ENCODE measurements at regions not wholly inside any gene's neighbourhood (a gene's known extent, or its start where the extent isn't known, plus 50 kb on each side); places are given as distances from the start of the nearest gene placed in this dataset.
"Not testable (repeated sequence)": the region's sequence is repeated elsewhere in the genome, so short reads cannot be mapped to it uniquely, and the experiment has no call there.

DNA sequence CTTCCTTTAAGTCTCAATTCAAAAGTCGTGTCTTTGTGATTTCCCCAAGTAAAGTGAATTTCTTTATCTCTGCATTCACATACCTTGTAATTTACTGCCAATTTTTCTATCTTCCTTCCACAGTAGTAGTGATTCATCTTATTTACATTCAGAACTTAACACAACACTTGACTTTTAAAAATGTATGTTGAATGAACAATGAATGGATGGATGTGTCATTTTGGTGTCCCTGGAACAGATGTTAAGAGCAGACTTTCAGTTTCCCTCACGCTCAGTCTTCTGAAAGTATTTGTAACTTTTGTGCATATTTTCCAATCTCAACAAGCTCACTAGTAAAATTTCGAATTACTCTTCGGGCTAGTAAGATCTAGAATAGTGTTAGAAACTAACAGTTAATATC lies 352.0 kb downstream of the HHIPL2 start:
- Mint-ChIP-seq H3K27ac (no peak overlapping the region), H3K4me3 (no peak overlapping the region), H3K36me3 (ENCODE audit: low read depth) (no peaks in the 10 kb centered on the region), H3K9me3 (peaks cover 6% of the 10 kb centered on the region), H3K27me3 (no peaks in the 10 kb centered on the region), H3K4me1 (no peaks in the 10 kb centered on the region)
- ATAC-seq (no peak), DNase-seq (no peak)

DNA sequence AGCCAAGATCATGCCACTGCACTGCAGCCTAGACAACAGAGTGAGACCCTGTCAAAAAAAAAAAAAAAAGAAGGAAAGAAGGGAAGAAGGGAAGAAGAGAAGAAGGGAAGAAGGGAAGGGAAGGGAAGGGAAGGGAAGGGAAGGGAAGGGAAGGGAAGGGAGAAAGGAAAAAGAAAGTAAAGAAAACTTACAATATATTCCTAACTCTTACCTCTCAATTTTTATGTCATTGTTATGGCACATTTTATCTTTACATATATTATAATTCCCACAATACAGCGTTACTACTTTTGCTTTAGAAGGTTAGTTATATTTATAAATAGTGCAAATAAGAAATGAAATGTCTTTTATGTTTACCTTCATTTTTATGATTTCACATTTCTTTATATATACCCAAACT lies 358.7 kb downstream of the HHIPL2 start:
- Mint-ChIP-seq H3K4me1 (no peaks in the 10 kb centered on the region), H3K36me3 (ENCODE audit: low read depth) (no peaks in the 10 kb centered on the region)

DNA sequence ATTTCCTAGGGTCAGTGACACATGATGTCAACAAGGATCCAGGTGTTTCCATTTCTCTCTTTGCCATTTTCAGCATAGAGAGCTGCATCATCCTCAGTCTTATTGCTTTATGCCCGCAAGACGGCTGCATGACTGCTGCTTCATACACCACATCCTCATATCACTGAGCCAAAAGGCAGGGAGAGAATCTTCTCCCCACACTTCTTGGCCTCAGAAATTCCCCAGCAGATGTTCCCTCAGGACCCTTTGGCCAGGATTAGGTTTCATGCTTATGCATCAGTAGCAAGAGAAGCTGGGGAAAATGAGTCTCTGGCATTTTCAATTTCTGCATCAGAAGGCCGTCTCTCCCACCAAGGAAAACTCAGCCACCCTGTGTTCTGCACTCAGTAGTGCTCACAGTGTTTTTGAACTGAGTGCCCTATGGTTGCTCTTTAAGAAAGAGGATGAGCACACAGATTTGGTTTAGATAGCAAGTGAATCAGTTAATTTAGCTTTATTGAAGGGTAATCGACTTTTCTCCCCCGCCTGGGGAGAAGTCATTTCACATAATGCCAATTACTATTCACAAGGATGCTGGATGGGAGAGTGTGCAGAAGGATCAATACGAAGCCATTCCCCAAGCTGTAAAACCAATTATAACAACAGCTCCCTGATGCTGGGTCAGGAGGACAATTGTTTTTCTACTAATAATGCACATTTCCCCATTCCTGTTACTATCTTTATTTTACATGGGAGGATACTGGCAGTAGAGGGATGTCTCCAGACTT lies 360.2 kb downstream of the HHIPL2 start:
- Mint-ChIP-seq H3K36me3 (ENCODE audit: low read depth) (no peaks in the 10 kb centered on the region), H3K4me1 (no peaks in the 10 kb centered on the region), H3K27ac (no peak overlapping the region), H3K27me3 (peaks cover 3% of the 10 kb centered on the region), H3K9me3 (peaks cover 11% of the 10 kb centered on the region), H3K4me3 (no peak overlapping the region)
- ATAC-seq: no peak
- no peak for DNase-seq

More for the DNA sequence above, 358.7 kb downstream of the HHIPL2 start:
- Mint-ChIP-seq H3K4me3 (no peak overlapping the region), H3K9me3 (peaks cover 6% of the 10 kb centered on the region), H3K27me3 (peaks cover 3% of the 10 kb centered on the region), H3K27ac (no peak overlapping the region)
- no peak for ATAC-seq
- no peak for DNase-seq

DNA sequence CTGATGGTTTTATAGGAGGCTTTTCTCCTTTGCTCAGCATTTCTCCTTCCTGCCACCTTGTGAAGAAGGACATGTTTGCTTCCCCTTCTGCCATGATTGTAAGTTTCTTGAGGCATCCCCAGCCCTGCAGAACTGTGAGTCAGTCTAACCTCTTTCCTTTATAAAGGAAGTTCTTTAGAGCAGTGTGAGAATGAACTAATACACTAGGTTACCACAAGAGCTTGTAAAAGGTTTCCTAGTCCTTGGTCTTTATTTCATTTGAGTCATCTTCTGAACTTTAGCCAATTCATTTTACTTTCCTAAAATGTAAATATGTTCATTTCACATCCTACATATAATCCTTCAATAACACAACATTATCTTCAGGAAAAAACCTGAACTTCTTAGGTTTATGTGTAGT lies 365.3 kb downstream of the HHIPL2 start:
- no peak overlapping the region for H3K27ac Mint-ChIP-seq
- peaks cover 16% of the 10 kb centered on the region for H3K9me3 Mint-ChIP-seq
- DNase-seq (no peak), ATAC-seq (no peak)
- no peak overlapping the region for H3K4me3 Mint-ChIP-seq
- no peaks in the 10 kb centered on the region for H3K4me1 Mint-ChIP-seq
- H3K27me3 Mint-ChIP-seq: no peaks in the 10 kb centered on the region
- H3K36me3 Mint-ChIP-seq (ENCODE audit: low read depth): no peaks in the 10 kb centered on the region

DNA sequence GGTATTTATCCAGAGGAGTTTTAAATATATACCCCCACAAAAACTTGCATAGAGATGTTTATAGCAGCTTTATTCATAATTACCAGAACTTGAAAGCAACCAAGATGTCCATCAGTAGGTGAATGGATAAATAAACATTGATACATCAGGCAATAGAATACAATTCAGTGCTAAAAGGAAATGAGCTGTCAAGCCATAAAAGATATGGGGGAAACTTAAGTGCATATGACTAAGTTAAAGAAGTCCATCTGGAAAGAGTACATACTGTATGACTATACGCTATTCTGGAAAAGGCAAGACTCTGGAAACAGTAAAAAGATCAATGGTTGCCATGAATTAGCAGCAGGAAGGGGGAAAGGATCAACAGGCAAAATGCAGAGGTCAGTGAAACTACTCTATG lies 366.7 kb downstream of the HHIPL2 start:
- Mint-ChIP-seq H3K4me1 (no peaks in the 10 kb centered on the region), H3K9me3 (peaks cover 16% of the 10 kb centered on the region), H3K4me3 (no peak overlapping the region), H3K27ac (no peak overlapping the region), H3K27me3 (no peaks in the 10 kb centered on the region), H3K36me3 (ENCODE audit: low read depth) (no peaks in the 10 kb centered on the region)
- ATAC-seq: no peak
- no peak for DNase-seq

DNA sequence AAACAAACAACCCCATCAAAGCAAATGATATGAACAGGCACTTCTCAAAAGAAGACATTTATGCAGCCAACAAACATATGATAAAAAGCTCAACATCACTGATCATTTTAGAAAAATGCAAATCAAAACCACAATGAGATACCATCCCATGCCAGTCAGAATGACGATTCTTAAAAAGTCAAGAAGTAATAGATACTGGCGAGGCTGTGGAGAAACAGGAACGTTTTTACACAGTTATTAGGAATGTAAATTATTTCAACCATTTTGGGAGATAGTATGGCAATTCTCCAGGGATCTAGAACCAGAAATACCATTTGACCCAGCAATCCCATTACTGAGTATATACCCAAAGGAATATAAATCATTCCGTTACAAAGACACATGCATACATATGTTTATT lies 370.4 kb downstream of the HHIPL2 start:
- ATAC-seq; H3K4me1 Mint-ChIP-seq; H3K4me3 Mint-ChIP-seq; H3K36me3 Mint-ChIP-seq (ENCODE audit: low read depth); DNase-seq; H3K27ac Mint-ChIP-seq: not testable (repeated sequence)
- Mint-ChIP-seq H3K27me3 (peaks cover 10% of the 10 kb centered on the region), H3K9me3 (peaks cover 26% of the 10 kb centered on the region)

DNA sequence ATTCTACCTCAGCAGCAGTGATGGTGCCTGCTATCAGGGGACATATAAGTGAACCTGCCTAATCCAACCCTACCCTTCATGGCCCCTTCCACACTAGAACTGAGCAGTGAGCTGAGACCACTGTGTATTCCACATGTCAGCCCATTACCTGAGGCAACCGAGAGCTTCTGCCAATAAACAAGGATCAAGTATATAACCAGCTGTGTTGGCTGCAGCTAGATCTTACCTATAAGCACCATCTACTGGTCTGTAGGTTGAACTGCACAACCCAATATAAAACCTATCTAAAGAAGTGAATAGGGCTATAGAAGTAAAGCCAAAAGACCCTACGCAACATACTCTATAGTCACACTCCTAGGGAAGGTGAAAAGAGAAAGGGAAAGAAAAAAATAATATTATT lies 376.9 kb downstream of the HHIPL2 start:
- ATAC-seq: peak; percentile 62
- peaks cover 5% of the 10 kb centered on the region for H3K36me3 Mint-ChIP-seq (ENCODE audit: low read depth)
- H3K4me1 Mint-ChIP-seq: peaks cover 11% of the 10 kb centered on the region
- no peak overlapping the region for H3K4me3 Mint-ChIP-seq
- peaks cover 9% of the 10 kb centered on the region for H3K27me3 Mint-ChIP-seq
- H3K27ac Mint-ChIP-seq: no peak overlapping the region
- H3K9me3 Mint-ChIP-seq: peaks cover 29% of the 10 kb centered on the region
- DNase-seq: no peak

DNA sequence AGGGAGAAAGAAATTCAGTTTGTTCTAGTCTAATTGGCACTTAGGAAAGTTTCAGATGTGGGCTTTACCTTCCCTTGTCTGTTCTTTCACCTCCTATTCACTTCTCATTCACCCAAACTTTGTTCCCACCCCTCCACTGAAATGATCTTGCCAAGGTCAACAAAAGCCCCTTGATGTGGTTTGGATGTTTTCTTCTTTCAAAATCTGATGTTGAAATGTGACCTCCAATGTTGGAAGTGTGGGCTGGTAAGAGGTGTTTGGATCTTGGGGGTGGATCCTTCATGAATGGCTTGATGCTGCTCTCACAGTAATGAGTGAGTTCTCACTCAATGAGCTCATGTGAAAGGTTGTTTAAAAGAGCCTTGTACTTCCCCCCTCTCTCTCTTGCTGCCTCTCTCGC lies 379.3 kb downstream of the HHIPL2 start:
- ATAC-seq (no peak), DNase-seq (no peak)
- Mint-ChIP-seq H3K27me3 (no peaks in the 10 kb centered on the region), H3K4me3 (no peak overlapping the region), H3K4me1 (peaks cover 11% of the 10 kb centered on the region), H3K27ac (no peak overlapping the region), H3K36me3 (ENCODE audit: low read depth) (peaks cover 5% of the 10 kb centered on the region), H3K9me3 (peaks cover 21% of the 10 kb centered on the region)

DNA sequence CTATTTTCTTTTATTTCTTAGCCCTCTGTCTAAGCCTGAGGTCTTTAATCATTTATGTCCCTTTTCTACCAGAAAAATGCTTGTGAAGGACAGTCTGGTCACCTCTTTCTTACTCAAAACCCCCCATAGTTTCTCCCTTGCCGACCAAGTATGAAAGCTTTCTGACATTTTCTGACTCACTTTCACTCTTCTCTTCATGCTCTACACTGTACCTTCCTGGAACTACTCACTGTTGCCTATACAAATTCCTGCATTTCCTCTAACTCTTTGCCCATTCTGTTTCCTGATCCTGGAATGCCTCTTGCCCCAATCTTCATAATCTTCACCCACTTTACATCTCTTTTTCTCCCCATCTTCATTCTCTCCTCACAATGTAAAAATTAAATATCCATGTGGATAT lies 380.0 kb downstream of the HHIPL2 start:
- H3K4me1 Mint-ChIP-seq: peaks cover 11% of the 10 kb centered on the region
- no peak overlapping the region for H3K27ac Mint-ChIP-seq
- H3K9me3 Mint-ChIP-seq: peaks cover 18% of the 10 kb centered on the region
- H3K36me3 Mint-ChIP-seq (ENCODE audit: low read depth): peaks cover 5% of the 10 kb centered on the region
- H3K27me3 Mint-ChIP-seq: no peaks in the 10 kb centered on the region
- ATAC-seq (no peak), DNase-seq (no peak)
- H3K4me3 Mint-ChIP-seq: no peak overlapping the region

DNA sequence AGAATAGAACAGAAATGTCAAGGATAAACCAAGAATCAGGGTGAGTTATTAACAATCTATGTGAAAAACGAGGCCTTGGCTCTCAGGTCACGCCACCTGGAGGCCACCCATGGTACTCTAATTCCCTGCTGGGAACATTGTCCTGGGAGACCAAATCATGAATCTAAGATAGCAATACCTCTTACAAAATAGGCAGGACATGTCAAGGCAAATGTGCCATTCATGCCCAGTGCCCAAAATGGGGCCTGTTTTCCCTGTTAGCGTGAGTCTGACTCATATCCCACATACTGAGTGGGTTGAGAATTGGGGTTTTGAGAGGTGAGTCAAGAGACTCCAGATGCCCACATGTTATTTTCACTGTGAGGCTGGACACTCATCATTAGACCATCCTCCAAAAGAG lies 380.8 kb downstream of the HHIPL2 start:
- ATAC-seq: peak; percentile 84
- peak; percentile 2 for DNase-seq
- H3K36me3 Mint-ChIP-seq (ENCODE audit: low read depth): peaks cover 5% of the 10 kb centered on the region

DNA sequence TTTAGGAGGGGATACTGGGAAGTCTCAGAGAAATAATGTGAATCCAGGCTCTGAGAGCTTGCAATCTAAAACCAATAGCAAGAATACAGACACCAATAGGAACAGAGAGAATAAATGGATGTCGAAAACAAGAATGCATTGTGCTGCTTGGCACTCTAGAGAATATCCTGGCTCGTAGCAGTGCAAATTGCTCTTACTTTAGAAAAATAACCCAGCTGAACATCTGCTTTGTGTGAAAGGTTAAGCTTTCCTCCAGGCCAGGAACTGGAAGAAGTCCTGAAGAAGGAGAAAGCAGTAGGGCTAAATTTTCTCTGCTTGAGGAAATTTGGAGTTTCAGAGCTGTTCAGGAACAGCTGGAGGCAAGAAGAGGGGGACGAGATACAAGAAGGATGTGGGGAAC lies 382.3 kb downstream of the HHIPL2 start:
- ATAC-seq (no peak), DNase-seq (no peak)
- H3K36me3 Mint-ChIP-seq (ENCODE audit: low read depth): peaks cover 5% of the 10 kb centered on the region
- no peak overlapping the region for H3K4me3 Mint-ChIP-seq
- H3K4me1 Mint-ChIP-seq: peaks cover 11% of the 10 kb centered on the region
- H3K9me3 Mint-ChIP-seq: peaks cover 12% of the 10 kb centered on the region
- H3K27me3 Mint-ChIP-seq: no peaks in the 10 kb centered on the region
- no peak overlapping the region for H3K27ac Mint-ChIP-seq

More for the DNA sequence above, 380.8 kb downstream of the HHIPL2 start:
- Mint-ChIP-seq H3K9me3 (peaks cover 12% of the 10 kb centered on the region), H3K27ac (no peak overlapping the region), H3K4me3 (no peak overlapping the region), H3K27me3 (no peaks in the 10 kb centered on the region), H3K4me1 (peaks cover 11% of the 10 kb centered on the region)

DNA sequence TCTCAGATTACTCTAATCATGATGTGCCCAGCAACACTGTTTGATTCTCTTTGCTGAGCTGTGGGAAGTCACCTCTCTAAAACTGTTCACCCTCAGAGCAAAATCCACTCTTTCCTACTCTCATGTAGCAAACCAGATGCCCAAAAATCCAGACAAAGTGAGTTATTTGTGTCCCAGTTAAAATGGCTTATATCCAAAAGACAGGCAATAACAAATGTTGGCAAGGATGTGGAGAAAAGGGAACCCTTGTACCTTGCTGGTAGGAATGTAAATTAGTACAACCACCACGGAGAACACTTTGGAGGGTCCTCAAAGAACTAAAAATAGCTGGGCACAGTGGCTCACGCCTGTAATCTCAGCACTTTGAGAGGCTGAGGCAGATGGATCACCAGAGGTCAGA lies 384.0 kb downstream of the HHIPL2 start:
- Mint-ChIP-seq H3K27me3 (no peaks in the 10 kb centered on the region), H3K4me3 (no peak overlapping the region), H3K9me3 (peaks cover 2% of the 10 kb centered on the region), H3K36me3 (ENCODE audit: low read depth) (no peaks in the 10 kb centered on the region), H3K27ac (no peak overlapping the region), H3K4me1 (peaks cover 11% of the 10 kb centered on the region)
- ATAC-seq: no peak
- DNase-seq: no peak

DNA sequence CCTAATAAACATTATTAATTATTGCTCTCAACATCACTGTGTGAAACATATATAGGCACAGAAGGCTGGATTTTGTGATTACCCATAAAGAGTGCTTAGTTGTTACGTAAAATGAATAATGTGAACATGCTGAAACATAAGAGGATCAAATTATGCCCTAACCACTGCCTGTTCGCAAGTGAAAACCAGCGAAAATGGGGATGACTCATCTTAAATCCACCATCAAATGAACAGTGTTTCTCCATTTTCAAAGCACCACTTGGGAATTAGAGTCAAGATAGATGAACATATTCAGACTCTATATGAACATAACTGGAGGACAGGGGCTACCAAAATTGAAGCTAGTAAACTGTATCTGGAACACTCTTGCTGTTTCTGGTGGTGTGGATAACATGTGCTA lies 386.2 kb downstream of the HHIPL2 start:
- H3K27me3 Mint-ChIP-seq: no peaks in the 10 kb centered on the region
- H3K4me3 Mint-ChIP-seq: no peak overlapping the region
- no peak for DNase-seq

DNA sequence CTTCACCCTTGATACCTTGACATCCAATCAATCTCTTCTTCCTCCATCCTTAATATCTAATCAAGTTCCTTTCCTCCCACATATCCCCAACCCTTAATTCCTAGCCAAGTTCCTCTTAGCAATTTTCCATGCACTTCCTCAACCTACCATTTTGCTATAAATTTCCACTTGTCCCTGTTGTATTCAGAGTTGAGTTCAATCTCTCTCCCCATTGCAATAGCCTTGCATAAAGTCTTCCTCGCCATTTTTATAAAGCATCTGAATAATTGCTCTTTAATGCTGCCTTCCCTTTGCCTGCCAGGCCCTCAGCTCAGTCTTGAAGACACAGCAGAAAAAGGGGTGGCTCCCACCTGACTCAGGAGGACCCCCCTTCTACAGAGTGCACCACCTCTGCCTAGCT lies 390.3 kb downstream of the HHIPL2 start:
- ATAC-seq (no peak), DNase-seq (no peak)
- Mint-ChIP-seq H3K36me3 (ENCODE audit: low read depth) (no peaks in the 10 kb centered on the region), H3K27me3 (no peaks in the 10 kb centered on the region), H3K27ac (no peak overlapping the region), H3K9me3 (peaks cover 18% of the 10 kb centered on the region), H3K4me3 (no peak overlapping the region), H3K4me1 (no peaks in the 10 kb centered on the region)

More for the DNA sequence above, 386.2 kb downstream of the HHIPL2 start:
- H3K9me3 Mint-ChIP-seq: peaks cover 14% of the 10 kb centered on the region
- no peaks in the 10 kb centered on the region for H3K36me3 Mint-ChIP-seq (ENCODE audit: low read depth)
- no peak for ATAC-seq
- H3K4me1 Mint-ChIP-seq: no peaks in the 10 kb centered on the region
- H3K27ac Mint-ChIP-seq: no peak overlapping the region

DNA sequence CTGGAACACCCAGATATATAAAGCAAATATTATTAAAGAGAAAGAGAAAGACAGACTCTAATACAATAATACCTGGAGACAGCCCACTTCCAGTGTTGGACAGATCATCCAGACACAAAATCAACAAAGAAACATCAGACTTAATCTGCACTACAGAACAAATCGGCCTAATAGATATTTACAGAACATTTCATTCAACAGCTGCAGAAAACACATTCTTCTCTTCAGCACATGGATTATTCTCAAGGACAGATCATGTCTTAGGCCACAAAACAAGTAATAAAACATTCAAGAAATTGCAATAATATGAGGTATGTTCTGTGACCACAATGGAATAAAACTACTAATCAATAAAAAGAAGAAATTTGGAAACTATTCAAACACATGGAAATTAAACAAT lies 398.3 kb upstream of the DUSP10 start:
- DNase-seq (no peak), ATAC-seq (no peak)
- Mint-ChIP-seq H3K36me3 (ENCODE audit: low read depth) (no peaks in the 10 kb centered on the region), H3K4me3 (no peak overlapping the region), H3K9me3 (peaks cover under 1% of the 10 kb centered on the region), H3K4me1 (no peaks in the 10 kb centered on the region), H3K27me3 (no peaks in the 10 kb centered on the region), H3K27ac (no peak overlapping the region)

DNA sequence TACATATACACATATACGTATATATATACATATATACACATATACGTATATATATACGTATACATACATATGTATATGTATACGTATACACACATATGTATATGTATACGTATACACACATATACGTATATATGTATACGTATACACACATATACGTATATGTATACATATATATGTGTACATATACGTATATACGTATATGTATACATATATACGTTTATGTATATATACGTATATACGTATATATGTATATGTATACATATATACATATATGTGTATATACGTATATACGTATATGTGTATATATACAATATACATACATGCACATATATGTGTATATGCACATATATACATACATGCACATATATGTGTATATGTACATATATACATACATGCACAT lies 396.2 kb upstream of the DUSP10 start:
- ATAC-seq: no peak
- Mint-ChIP-seq H3K27ac (no peak overlapping the region), H3K4me3 (no peak overlapping the region), H3K27me3 (peaks cover 3% of the 10 kb centered on the region), H3K4me1 (no peaks in the 10 kb centered on the region), H3K36me3 (ENCODE audit: low read depth) (no peaks in the 10 kb centered on the region), H3K9me3 (peaks cover 16% of the 10 kb centered on the region)
- DNase-seq: no peak
